IPS DF 6.9 (cell line): ENCODE measurements at regions not wholly inside any gene's neighbourhood (a gene's known extent, or its start where the extent isn't known, plus 50 kb on each side); places are given as distances from the start of the nearest gene placed in this dataset.

Source experiments
- DNase-seq: peaks from one replicate; pipeline ENCODE4 v3.0.0-alpha.2; 2013; ENCODE audit warnings: low read depth, low spot score
- H3K27ac ChIP-seq: one replicate; pipeline ENCODE4 v1.5.1; 2013; ENCODE audit warnings: low read length, control low read depth
- H3K27me3 ChIP-seq: 2 replicates; pipeline ENCODE4 v1.6.1; 2013; ENCODE audit warnings: mild to moderate bottlenecking, low read length; ENCODE audit not compliant: control insufficient read depth, insufficient read depth
- H3K36me3 ChIP-seq: 2 replicates; pipeline ENCODE4 v1.6.1; 2013; ENCODE audit warnings: low read length; ENCODE audit not compliant: control insufficient read depth, insufficient read depth
- H3K4me1 ChIP-seq: 2 replicates; pipeline ENCODE4 v1.6.1; 2013; ENCODE audit warnings: low read length; ENCODE audit not compliant: control insufficient read depth, insufficient read depth
- H3K4me3 ChIP-seq: 2 replicates; pipeline ENCODE4 v1.5.1; 2013; ENCODE audit warnings: mild to moderate bottlenecking, low read length
- H3K9me3 ChIP-seq: 2 replicates; pipeline ENCODE4 v1.6.1; 2013; ENCODE audit warnings: low read length, inconsistent platforms; ENCODE audit not compliant: control insufficient read depth, insufficient read depth
- WGBS: extraction: QIAGEN DNeasy Blood & Tissue Kit; methylation state at CpG from one replicate; pipeline ENCODE4 v1.1.7; 2013; ENCODE audit warnings: mixed read lengths, missing lambda C conversion rate; ENCODE audit not compliant: insufficient read length, insufficient coverage; 5-methylcytosine and 5-hydroxymethylcytosine counted together

DNA sequence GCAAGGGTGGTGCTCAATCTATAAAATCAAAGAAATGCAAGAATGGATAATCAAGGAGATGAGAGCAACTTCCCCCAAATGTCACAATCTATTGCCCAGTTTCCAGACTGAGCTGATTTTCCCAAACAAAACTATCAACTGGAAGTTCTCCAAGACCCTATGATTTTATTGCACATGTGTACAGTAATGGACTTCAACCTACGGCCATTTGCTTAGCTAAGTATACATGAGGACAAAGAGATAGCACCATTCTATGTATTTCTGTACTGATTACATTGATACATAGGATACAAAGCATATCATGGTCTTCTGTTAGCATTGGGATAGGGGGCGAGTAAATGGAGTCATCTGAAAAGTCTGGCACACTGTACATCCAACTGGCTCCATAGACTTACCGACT is 407.8 kb downstream of the GABRG1 start:
- H3K9me3 ChIP-seq = no peaks in the 10 kb centered on the region; the same call in 1 of the 2 replicates
- no CpG with 5 or more reads among the region's 3 CpGs for WGBS
- no peak overlapping the region for H3K4me3 ChIP-seq
- DNase-seq = no peak
- H3K27ac ChIP-seq = no peak overlapping the region
- H3K27me3 ChIP-seq = no peaks in the 10 kb centered on the region
- H3K4me1 ChIP-seq = no peaks in the 10 kb centered on the region
- no peaks in the 10 kb centered on the region for H3K36me3 ChIP-seq

DNA sequence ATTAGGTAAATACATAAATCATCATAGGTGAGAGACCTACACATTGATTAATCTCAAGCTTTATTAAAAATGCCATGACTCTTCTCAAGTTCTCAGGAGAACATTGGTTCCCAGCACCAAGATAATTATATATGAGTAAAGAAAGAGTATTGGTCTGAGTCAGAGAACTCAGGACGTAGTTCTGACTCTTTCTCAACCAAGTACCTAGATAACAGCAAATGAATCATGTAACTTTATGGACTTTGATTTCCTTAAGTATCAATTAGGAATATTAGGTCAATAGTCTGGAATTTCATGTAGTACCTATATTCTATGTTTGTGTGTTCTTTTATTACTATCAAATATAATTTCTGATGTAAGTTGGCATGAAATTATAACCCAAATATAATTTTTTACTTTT is 409.9 kb downstream of the GABRG1 start:
- DNase-seq = no peak
- Histone ChIP-seq H3K27me3 (no peaks in the 10 kb centered on the region), H3K4me3 (no peak overlapping the region), H3K9me3 (no peaks in the 10 kb centered on the region; the same call in 1 of the 2 replicates), H3K27ac (no peak overlapping the region), H3K36me3 (no peaks in the 10 kb centered on the region), H3K4me1 (no peaks in the 10 kb centered on the region)
- WGBS = no CpG with 5 or more reads among the region's 1 CpG

- no peak for DNase-seq
- Histone ChIP-seq H3K4me1 (no peaks in the 10 kb centered on the region), H3K27ac (no peak overlapping the region), H3K9me3 (no peaks in the 10 kb centered on the region), H3K36me3 (no peaks in the 10 kb centered on the region), H3K4me3 (no peak overlapping the region), H3K27me3 (no peaks in the 10 kb centered on the region)
- WGBS = no CpG with 5 or more reads among the region's 2 CpGs
Measured at GRCh38 chr4:45701621-45702020, 422.2 kb downstream of the GABRG1 start.

- DNase-seq = no peak
- Histone ChIP-seq H3K36me3 (no peaks in the 10 kb centered on the region), H3K9me3 (no peaks in the 10 kb centered on the region), H3K27me3 (no peaks in the 10 kb centered on the region), H3K4me1 (no peaks in the 10 kb centered on the region), H3K27ac (no peak overlapping the region), H3K4me3 (no peak overlapping the region)
Measured at GRCh38 chr4:45693746-45694145, 430.1 kb downstream of the GABRG1 start.

GRCh38 chr4:45692131-45692735 is 431.6 kb downstream of the GABRG1 start:
- H3K4me1 ChIP-seq = no peaks in the 10 kb centered on the region
- H3K4me3 ChIP-seq = no peak overlapping the region
- no CpG with 5 or more reads among the region's 4 CpGs for WGBS
- H3K36me3 ChIP-seq = no peaks in the 10 kb centered on the region
- H3K9me3 ChIP-seq = no peaks in the 10 kb centered on the region
- H3K27ac ChIP-seq = no peak overlapping the region
- no peak for DNase-seq
- H3K27me3 ChIP-seq = no peaks in the 10 kb centered on the region

GRCh38 chr4:45688341-45688740 is 435.5 kb downstream of the GABRG1 start:
- Histone ChIP-seq H3K4me3 (no peak overlapping the region), H3K9me3 (no peaks in the 10 kb centered on the region), H3K36me3 (no peaks in the 10 kb centered on the region), H3K27ac (no peak overlapping the region), H3K4me1 (no peaks in the 10 kb centered on the region), H3K27me3 (no peaks in the 10 kb centered on the region)
- whole genome bisulfite sequencing = no CpG with 5 or more reads among the region's 2 CpGs
- no peak for DNase-seq

DNA sequence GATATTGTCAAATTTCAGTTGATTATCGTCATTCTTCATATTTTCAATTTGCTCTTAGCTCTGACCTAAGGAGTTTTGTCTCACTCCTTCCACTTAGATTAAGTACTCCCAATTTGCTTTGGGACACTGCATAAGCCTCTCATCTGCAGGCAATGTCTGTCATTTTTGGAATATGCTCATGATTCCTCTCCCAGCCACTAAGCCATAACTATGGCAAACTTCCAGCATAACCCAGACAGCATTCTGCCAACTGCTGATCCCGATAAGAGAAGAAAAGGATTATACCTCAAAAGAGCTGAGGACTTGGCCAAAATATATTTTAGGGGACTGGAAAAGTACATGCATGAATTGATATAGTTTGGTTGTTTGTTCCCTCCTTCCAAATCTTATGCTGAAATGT is 444.4 kb downstream of the GABRG1 start:
- no peaks in the 10 kb centered on the region for H3K36me3 ChIP-seq
- no peaks in the 10 kb centered on the region for H3K4me1 ChIP-seq
- no peak overlapping the region for H3K27ac ChIP-seq
- no CpG with 5 or more reads among the region's 2 CpGs for WGBS
- no peak overlapping the region for H3K4me3 ChIP-seq
- H3K27me3 ChIP-seq = no peaks in the 10 kb centered on the region
- DNase-seq = no peak
- no peaks in the 10 kb centered on the region; the same call in 1 of the 2 replicates for H3K9me3 ChIP-seq

- no peak overlapping the region for H3K27ac ChIP-seq
- no peaks in the 10 kb centered on the region for H3K4me1 ChIP-seq
- no peaks in the 10 kb centered on the region; the same call in 1 of the 2 replicates for H3K9me3 ChIP-seq
- DNase-seq = no peak
- H3K27me3 ChIP-seq = no peaks in the 10 kb centered on the region
- H3K4me3 ChIP-seq = no peak overlapping the region
- no peaks in the 10 kb centered on the region for H3K36me3 ChIP-seq
- WGBS = no CpG with 5 or more reads among the region's 6 CpGs
Measured at GRCh38 chr4:45668128-45668527, 455.7 kb downstream of the GABRG1 start.

- no CpG with 5 or more reads among the region's 2 CpGs for WGBS
- no peaks in the 10 kb centered on the region for H3K27me3 ChIP-seq
- H3K4me1 ChIP-seq = no peaks in the 10 kb centered on the region
- H3K27ac ChIP-seq = no peak overlapping the region
- DNase-seq = no peak
- H3K9me3 ChIP-seq = no peaks in the 10 kb centered on the region; the same call in 1 of the 2 replicates
- H3K4me3 ChIP-seq = no peak overlapping the region
- no peaks in the 10 kb centered on the region for H3K36me3 ChIP-seq
Measured at GRCh38 chr4:45663628-45664081, 460.2 kb downstream of the GABRG1 start.

GRCh38 chr4:45663003-45663402 is 460.9 kb downstream of the GABRG1 start:
- Histone ChIP-seq H3K4me1 (no peaks in the 10 kb centered on the region), H3K27ac (no peak overlapping the region), H3K27me3 (no peaks in the 10 kb centered on the region), H3K4me3 (no peak overlapping the region), H3K9me3 (no peaks in the 10 kb centered on the region; the same call in 1 of the 2 replicates), H3K36me3 (no peaks in the 10 kb centered on the region)
- no peak for DNase-seq
- no CpG with 5 or more reads among the region's 1 CpG for WGBS

GRCh38 chr4:45661893-45662292 is 462.0 kb downstream of the GABRG1 start:
- 95% methylated on average over 2 of the region's 3 CpGs for WGBS
- Histone ChIP-seq H3K4me1 (no peaks in the 10 kb centered on the region), H3K4me3 (no peak overlapping the region), H3K27me3 (no peaks in the 10 kb centered on the region), H3K9me3 (no peaks in the 10 kb centered on the region; the same call in 1 of the 2 replicates), H3K36me3 (no peaks in the 10 kb centered on the region), H3K27ac (no peak overlapping the region)
- DNase-seq = no peak
